ENCODE measurements at regions not wholly inside any gene's neighbourhood (a gene's known extent, or its start where the extent isn't known, plus 50 kb on each side); places are given as distances from the start of the nearest gene placed in this dataset.

DNA sequence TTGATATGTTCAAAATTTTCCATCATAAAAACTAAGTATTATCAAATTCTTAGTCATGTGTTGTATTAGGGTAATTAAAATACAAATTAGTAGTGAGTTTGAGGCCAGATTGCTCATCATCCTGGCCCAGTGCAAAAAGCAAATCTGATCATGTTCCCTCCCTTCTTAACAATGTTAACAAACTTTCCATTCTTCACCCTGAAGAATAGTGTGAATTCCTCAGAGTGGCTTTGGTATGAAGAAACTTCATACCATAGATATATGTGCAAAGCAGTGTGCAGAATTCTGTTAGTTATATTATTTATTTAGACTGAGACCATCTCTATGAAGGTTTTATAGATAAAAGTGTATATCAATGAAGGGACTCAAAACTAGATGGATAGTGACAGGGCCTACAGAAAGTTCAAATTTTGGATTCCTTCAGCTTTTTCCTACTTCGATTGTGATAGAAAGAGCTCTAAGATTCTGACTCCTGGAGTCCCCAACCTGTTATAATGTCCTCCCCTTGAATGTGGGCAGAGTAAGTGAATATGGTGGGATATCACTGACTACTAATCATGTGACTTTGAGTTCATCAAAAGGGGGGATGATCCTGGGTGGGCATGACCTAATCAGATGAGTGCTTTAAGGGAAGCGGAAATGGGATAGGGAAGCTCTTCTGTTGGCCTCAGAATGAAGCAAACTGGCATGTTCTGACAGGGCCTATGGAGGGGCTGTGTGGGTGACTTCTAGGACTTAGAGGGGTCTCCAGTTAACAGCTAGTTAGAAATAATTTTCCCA lies 271.4 kb downstream of the BTG1 start:
- intact Hi-C loops (cut with DNase I) = loop anchor here in 1 of 10 donors (10.0 kb wide), 1 partner anchor 891 kb away; no protein-coding TSS in a partner anchor
- WGBS, 4 donors = 94 to 99% (median 98%) methylated on average over 2 of the region's 2 CpGs
- no peak for ATAC-seq

GRCh38 chr12:91871751-91872150 lies 273.9 kb downstream of the BTG1 start:
- ATAC-seq (peak in 2 of 4 donors; percentile 70 to 74), DNase-seq (no peak)
- 59 to 78% (median 74%) methylated on average over 1 of the region's 1 CpG for WGBS, 4 donors
- Histone ChIP-seq H3K27me3 (no peaks in the 10 kb centered on the region), H3K4me3 (no peak overlapping the region), H3K4me1 (peaks cover 0 to 23% (median 0%) of the 10 kb centered on the region in 12 donors), H3K9me3 (peaks cover 0 to 8% (median 0%) of the 10 kb centered on the region in 12 donors), H3K27ac (peak overlapping the region in 1 of 12 donors; percentile 70), H3K36me3 (no peaks in the 10 kb centered on the region)
- intact Hi-C loops (cut with DNase I) = loop anchor here in 1 of 10 donors (10.0 kb wide), 1 partner anchor 893 kb away; no protein-coding TSS in a partner anchor
- no peak for TF ChIP-seq POLR2A (IDR thresholded peaks at IDR 0.05)
- TF ChIP-seq, protein P1, sequence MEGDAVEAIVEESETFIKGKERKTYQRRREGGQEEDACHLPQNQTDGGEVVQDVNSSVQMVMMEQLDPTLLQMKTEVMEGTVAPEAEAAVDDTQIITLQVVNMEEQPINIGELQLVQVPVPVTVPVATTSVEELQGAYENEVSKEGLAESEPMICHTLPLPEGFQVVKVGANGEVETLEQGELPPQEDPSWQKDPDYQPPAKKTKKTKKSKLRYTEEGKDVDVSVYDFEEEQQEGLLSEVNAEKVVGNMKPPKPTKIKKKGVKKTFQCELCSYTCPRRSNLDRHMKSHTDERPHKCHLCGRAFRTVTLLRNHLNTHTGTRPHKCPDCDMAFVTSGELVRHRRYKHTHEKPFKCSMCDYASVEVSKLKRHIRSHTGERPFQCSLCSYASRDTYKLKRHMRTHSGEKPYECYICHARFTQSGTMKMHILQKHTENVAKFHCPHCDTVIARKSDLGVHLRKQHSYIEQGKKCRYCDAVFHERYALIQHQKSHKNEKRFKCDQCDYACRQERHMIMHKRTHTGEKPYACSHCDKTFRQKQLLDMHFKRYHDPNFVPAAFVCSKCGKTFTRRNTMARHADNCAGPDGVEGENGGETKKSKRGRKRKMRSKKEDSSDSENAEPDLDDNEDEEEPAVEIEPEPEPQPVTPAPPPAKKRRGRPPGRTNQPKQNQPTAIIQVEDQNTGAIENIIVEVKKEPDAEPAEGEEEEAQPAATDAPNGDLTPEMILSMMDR (IDR thresholded peaks at IDR 0.05) = no peak

More for the DNA sequence above, 271.4 kb downstream of the BTG1 start:
- Histone ChIP-seq H3K4me1 (peaks cover 0 to 37% (median 0%) of the 10 kb centered on the region in 12 donors), H3K36me3 (no peaks in the 10 kb centered on the region), H3K27me3 (no peaks in the 10 kb centered on the region), H3K4me3 (no peak overlapping the region), H3K9me3 (peaks cover 0 to 8% (median 0%) of the 10 kb centered on the region in 12 donors), H3K27ac (no peak overlapping the region)
- no peak for DNase-seq
- TF ChIP-seq, protein P1 (IDR thresholded peaks at IDR 0.05) = no peak
- TF ChIP-seq POLR2A (IDR thresholded peaks at IDR 0.05) = no peak

GRCh38 chr12:91870872-91871707 lies 274.6 kb downstream of the BTG1 start:
- H3K36me3 ChIP-seq = no peaks in the 10 kb centered on the region
- peaks cover 0 to 17% (median 0%) of the 10 kb centered on the region in 12 donors for H3K4me1 ChIP-seq
- WGBS, 4 donors = 95 to 97% (median 95%) methylated on average over 9 of the region's 9 CpGs
- H3K27ac ChIP-seq = peak overlapping the region in 1 of 12 donors; percentile 70
- intact Hi-C loops (cut with DNase I) = loop anchor here in 1 of 10 donors (10.0 kb wide), 1 partner anchor 894 kb away; no protein-coding TSS in a partner anchor
- H3K27me3 ChIP-seq = no peaks in the 10 kb centered on the region
- ATAC-seq = no peak
- peaks cover 0 to 8% (median 0%) of the 10 kb centered on the region in 12 donors for H3K9me3 ChIP-seq
- no peak overlapping the region for H3K4me3 ChIP-seq
- DNase-seq = no peak
- no peak for TF ChIP-seq POLR2A (IDR thresholded peaks at IDR 0.05)

GRCh38 chr12:91868054-91868453 lies 277.6 kb downstream of the BTG1 start:
- TF ChIP-seq POLR2A (IDR thresholded peaks at IDR 0.05) = no peak
- TF ChIP-seq, protein P1 (IDR thresholded peaks at IDR 0.05) = no peak

More at GRCh38 chr12:91868054-91868453, 277.6 kb downstream of the BTG1 start:
- Histone ChIP-seq H3K36me3 (no peaks in the 10 kb centered on the region), H3K4me1 (peaks cover 0 to 16% (median 0%) of the 10 kb centered on the region in 12 donors), H3K9me3 (peaks cover 0 to 8% (median 0%) of the 10 kb centered on the region in 12 donors), H3K27me3 (no peaks in the 10 kb centered on the region), H3K27ac (no peak overlapping the region), H3K4me3 (no peak overlapping the region)
- 88 to 96% (median 94%) methylated on average over 4 of the region's 4 CpGs for WGBS, 4 donors
- ATAC-seq (no peak), DNase-seq (no peak)
- intact Hi-C loops (cut with DNase I) = no loop called here

All from heart left ventricle (tissue), 16 donors.